Fibroblast of skin of left biceps (primary cell): ENCODE measurements at regions not wholly inside any gene's neighbourhood (a gene's known extent, or its start where the extent isn't known, plus 50 kb on each side); places are given as distances from the start of the nearest gene placed in this dataset.

Experiments used
- DNase-seq, 2 experiments: peaks; one replicate each; pipeline ENCODE4 v3.0.0-alpha.2; 2013; ENCODE audit warnings: low read depth in 2 of 2

DNA sequence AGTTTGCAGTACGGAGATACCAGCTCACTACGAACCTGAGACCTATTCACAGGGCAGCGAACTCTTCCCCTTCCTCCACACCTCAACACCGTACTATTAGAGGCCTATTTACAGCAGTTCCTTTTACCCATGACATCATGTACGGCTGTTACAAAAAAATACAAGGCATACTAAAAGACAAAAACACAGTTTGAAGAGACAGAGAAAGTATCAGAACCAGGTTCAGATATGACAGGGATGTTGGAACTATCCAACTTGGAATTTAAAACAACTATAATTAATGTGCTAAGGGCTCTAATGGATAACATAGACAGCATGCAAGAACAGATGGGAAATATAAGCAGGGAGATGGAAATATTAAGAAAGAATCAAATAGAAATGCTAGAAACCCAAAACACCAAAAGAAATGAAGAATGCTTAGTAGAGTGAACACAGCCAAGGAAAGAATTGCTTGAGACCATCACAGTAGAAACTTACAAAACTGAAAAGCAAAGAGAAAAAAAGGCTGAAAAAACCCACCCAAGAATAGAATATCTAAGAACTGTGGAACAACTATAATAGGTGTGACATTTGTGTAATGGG lies 99.2 kb upstream of the ZNF521 start:
- no peak for DNase-seq

DNA sequence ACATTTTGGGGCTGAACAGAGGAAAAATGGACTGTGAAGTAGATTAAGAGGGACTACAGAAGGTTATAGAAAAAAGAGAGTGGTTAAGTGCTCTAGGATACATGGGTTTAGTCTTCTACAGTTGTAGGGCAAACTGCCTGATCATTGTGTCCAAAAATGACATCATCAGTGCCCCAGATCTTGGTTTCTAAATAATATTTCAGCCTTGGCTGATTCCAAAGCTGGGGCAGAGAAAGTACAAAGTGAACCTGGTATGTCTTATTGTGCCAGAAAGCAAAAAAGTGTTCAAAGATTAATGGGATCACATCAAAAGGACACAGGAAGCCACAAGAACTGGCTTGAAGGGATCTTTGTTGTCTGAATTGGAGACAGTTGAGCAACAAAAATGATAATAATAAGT lies 97.1 kb upstream of the ZNF521 start:
- no peak for DNase-seq

DNA sequence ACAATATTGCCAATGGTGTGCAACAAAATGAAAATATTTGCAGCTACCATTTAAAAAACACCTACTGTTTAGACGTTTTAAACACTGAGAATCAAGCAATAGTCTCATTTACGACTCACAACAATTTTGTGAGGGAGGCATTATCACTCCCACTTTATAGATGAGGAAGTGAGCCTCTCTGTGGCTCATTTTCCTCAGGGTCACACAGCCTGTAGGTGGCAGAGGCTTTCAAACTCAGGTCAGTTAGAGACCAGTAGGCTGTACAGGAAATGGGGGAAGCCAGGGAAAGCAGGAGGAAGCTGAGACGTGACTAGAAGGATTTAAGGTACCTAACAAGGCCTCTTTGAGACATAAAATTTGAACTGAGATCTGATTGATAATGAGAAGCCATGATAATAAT lies 95.0 kb upstream of the ZNF521 start:
- no peak for DNase-seq

DNA sequence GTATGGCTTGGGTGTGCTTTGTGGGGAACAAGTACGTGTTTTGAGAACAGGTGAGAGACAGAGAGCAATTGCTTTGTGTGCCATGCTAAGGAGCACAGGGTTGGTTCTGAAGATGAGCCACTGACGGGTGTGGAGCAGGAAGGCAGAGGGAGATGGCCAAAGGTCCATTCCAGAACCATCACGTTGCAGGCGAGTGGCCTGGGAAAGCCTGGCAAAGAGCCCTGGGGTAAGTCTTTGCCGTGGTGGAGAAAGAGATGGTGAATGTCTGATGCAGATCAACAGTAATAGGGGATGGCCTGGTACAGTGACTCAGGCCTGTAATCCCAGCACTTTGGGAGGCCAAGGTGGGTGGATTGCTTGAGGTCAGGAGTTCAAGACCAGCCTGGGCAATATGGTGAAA lies 93.5 kb upstream of the ZNF521 start:
- no peak for DNase-seq

DNA sequence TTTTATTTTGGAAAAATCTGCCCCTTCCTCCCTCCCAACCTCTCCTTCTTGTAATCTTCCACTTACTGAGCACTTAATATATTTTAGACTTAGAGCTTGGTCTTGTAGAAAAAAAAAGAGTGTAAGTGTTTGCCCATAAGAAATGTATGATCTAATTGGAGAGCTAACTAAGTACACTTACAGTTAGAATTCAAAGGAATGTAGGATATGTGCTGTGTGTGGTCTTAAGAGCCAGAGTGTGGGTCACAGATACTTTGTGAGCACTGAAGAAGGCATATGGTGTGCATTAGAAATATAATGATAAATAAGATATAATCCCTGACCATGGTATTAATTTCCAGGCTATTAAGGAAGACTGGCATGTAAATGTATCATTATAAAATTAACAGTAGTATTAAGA lies 91.8 kb upstream of the ZNF521 start:
- DNase-seq: no peak

DNA sequence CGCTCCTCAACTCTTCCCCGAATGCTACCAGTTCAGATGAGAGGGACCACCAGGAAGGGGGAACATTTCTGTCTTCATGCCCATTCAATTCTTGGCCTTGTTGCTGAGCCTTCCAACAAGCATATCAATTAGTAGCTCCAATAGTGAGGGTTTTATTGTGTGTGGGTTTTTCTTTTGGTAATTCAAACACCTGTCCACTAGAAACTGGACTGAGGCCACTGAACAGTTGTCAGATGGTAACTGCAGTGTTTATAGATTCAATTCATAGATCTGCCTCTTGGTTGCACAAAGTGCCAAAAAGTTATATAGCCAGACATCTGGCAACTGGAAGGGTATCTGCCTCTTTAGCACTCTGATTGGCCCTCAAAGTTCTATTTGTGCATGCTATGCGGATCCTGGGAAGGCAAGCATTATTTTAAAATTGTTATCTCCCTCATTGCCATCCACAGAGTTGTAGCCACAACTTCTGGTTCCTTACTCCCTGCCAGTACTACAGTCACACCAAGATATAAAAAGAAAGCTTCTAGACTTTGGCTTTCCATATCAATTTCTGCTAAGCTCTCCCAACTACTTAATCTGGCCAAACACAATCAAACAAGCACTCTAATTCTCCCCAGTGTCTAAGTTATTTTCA lies 83.3 kb upstream of the ZNF521 start:
- DNase-seq: no peak

DNA sequence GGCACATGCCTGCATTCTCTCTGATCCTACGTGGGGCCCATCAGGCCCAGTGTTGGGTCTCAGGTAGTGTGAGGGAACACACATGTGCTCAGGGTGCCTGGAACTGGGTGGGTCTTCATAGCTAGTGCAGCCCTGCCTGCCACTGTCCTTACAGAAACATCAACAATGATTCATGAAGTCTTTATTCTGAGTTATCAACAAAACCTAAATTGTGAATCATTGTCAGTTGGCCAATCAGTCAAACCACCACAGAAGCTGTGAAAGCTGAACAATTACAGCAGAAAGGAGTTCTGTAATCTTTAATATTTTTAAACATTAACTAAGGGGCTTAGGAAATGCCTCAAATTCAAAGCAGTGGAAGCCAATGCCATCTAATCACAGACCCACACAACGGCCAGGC lies 82.8 kb upstream of the ZNF521 start:
- no peak for DNase-seq

DNA sequence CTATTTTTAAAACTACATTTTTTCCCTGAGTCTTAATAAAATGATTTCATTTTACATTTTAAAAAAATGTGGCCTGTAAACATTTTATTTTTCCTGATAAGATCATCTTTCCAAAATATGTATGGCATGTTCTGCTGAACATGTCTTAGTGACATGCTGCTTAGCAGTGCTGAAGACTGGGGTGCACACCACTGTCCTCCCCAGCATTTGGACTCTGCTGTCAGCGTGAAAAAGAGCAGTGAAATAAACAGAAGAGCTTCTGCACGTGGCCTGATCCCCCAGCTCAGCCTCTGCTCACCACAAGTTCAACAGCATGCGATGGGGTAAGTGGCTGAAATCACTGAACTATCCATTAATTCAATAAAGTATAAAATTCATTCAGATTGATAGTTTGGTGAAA lies 81.6 kb upstream of the ZNF521 start:
- no peak for DNase-seq

DNA sequence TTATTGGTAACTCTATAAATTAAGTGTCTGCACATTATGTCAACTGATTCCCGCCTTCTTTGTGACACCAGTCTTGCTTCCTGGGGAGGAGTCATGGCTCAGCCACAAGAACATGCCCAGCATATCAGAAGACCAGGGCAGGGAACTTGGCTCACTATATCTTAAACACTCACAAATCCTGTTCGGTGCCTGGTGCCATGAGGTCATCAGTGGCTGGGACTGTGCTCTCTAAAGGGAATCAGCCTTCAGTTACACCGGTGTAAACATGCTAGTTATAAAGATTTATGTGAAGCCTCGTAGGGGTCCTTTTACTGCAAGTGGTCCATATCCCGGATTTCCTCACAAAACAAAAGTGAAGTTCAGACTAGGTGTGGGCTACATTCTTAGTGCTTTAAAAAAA lies 73.1 kb upstream of the ZNF521 start:
- no peak for DNase-seq

DNA sequence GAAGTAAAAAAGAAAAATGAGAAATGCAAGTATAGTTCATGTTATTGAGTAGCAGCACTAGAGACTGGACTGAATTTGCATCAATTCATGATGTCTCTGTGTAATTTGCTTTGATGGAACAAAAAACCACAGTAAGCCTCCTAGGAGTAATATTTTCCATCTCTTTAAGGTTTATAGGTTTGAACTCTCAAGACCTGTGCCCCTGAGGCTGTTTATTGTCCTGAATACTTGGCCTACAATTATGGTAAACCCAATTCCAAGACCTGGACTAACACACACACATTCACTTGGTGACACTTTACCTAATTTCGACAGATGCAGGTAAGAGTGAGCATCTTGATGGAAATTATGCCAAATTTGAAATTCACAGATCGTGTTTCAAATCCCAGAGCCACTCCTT lies 71.8 kb upstream of the ZNF521 start:
- no peak for DNase-seq

DNA sequence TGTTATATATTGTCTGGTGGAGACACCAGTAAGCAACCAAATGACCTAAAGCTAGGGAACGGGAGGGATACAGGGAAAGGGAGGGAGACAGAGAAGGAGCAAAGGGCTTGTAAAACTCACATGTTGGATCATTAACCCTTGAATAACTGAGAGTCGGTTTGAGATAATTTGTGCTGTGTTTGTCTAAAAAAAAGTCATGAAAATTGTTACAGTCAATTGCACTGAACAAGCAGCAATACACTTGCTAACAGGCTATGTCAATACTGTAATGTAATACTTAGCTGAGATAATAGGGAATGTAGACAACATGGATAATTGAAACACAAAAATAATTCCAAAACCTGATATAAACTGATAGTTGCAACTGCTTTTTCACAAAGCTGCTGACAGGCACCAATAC lies 71.3 kb upstream of the ZNF521 start:
- DNase-seq: no peak

DNA sequence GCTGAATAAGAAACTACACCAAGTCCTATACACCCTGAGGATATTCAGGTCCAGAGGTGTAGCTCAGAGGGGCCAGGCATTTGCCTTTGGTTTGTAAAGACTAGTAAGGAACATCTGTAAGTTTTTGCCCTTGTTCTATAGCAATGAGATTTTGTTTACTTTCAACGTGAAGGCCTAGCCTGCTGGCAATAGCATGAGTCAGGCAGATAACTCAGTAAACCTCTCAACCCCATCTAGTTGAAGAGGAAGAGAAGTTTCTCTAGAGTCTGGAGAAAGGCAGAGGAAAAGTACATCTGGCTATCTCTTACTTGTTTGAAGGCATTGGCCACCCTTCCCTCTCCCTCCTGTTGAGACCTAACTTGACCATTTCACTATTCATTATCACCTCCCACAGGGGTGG lies 70.3 kb upstream of the ZNF521 start:
- no peak for DNase-seq

DNA sequence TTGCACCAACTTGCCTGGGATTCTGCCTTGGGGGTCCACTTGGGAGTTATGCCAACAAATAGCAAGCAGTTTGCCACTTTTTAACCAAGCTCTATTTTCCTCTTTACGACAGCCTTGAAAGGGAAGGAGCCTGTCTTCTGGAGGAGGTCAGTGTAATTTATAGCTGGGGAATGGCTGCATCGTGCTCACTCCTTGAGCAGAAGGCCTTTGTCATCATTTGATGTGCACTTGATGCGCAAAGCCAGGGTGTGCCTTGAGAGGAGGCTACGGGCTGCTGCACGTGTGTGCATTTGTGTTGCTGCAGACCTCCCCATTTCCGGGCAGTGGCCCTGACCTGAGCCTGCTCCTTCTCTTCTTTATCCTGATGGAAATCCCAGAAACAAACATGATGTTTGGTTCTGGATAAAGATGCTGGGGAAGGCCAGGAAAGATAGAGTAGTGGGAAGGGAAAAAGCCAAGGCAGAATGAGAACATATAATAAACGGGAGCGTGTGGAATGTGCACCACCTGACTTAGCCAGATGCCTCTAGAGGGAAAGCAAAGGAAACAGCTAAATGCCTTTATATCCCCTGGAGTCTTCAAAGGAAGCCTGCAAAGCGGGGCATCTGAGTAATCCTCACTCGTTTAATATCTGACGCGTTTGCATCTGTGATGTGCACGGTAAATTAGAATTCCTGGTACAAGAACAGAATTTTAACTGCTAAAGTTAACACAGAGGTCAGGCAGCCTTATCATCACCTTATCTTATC lies 68.3 kb upstream of the ZNF521 start:
- DNase-seq: no peak

DNA sequence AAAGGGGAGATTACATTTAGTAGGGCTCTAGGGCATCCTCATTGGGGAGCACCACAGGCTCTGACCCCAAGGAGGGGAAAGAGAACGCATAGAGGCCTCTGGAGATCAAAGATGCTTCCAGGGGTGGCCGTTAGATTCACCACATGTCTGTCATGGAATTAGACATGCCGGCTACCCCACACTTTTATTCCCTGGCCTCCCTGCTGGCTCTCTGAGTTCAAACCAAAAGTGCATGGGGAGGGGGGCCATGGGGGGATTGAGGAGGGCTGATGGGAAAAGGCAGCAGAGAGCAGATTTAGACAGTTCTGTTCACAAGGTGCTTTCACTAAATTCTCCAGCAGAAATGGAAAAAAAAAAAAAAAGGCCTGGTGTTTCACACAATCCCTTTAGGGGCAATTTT lies 64.4 kb upstream of the ZNF521 start:
- no peak for DNase-seq

DNA sequence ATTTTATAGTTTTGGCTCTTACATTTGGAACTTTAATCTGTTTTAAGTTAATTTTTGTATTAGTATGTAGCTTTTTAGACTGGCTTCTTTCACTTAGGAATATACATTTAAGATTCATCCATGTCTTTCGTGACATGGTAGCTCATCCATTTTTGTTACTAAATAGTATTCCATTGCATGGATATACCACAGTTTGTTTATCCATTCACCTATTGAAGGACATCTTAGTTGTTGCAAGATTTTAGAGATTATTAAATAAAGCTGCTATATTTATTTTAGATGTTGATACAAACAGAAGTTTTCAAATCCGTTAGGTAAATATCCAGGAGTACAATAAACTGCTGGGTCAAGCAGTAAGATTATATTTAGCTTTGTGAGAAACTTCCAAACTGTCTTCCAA lies 58.0 kb upstream of the ZNF521 start:
- no peak for DNase-seq

DNA sequence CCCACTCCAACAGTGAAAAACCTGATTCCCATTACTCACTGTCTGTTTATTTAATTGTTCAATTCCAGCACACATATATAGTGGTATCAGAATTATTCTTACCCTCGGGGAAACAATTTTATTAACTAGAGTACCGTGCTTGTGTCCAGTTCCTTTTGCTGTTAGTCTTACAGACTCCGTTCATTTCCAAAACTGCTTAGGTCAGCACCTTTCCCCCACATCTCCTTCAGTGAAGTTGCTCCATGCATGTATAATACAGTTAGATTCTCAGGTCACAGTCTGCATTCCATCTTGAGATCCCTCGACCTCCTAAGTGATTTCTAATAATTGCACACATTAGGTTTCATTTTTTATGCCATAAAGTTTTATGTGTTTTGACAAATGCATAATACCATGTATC lies 56.3 kb upstream of the ZNF521 start:
- no peak for DNase-seq
